HCT116 (cell line): ENCODE measurements at regions not wholly inside any gene's neighbourhood (a gene's known extent, or its start where the extent isn't known, plus 50 kb on each side); places are given as distances from the start of the nearest gene placed in this dataset.

Source experiments
- ATAC-seq: fragments of 200-7000 bp; cut with Tn5 transposase; 2 replicates; pipeline ENCODE4 v1.9.1; 2020; ENCODE audit warnings: mild to moderate bottlenecking, moderate library complexity
- BruUV-seq: library from RNA; stranded (reverse); fragments of 400-500 nt; replicated peaks from 2 replicates; lab custom pipeline; 2021; lab: Mats Ljungman, UMichigan
- CTCF ChIA-PET: fragments of 300-600 bp; sonication (Branson Sonifier 250); formaldehyde crosslinking; loops from one replicate; lab custom pipeline; 2021; ENCODE audit warnings: antibody characterized with exemption; lab: Charles Lee
- POLR2A ChIA-PET: fragments of 300-600, 350-600 bp; sonication (Branson Sonifier 250); formaldehyde crosslinking; loops from one replicate; lab custom pipeline; 2021; ENCODE audit warnings: antibody characterized with exemption; lab: Charles Lee
- RAD21 ChIA-PET, 2 experiments: fragments of 300-600 bp; sonication (Branson Sonifier 250); formaldehyde crosslinking; loops; one replicate each; lab custom pipeline; 2023; ENCODE audit warnings: low total read pairs in 2 of 2; ENCODE audit not compliant: uncharacterized antibody in 2 of 2, unreplicated experiment in 2 of 2, low non-redundant PET in 1 of 2; lab: Charles Lee
- DNase-seq: peaks from one replicate; pipeline ENCODE4 v3.0.0-alpha.2; 2010; ENCODE audit warnings: low read depth, low spot score
- H2AFZ ChIP-seq: fragments of 200-600 bp; shearing (Covaris generic), sonication (generic); 2 replicates; pipeline ENCODE4 v1.6.1; 2017; ENCODE audit warnings: low read depth, mixed run types, mixed read lengths, antibody characterized with exemption, low read length; ENCODE audit not compliant: poor library complexity, severe bottlenecking
- H3K27ac ChIP-seq: 2 replicates; pipeline ENCODE4 v1.5.1; 2012; ENCODE audit warnings: low read depth, low read length
- H3K27me3 ChIP-seq: fragments of 200-600 bp; sonication (generic); 2 replicates; pipeline ENCODE4 v1.6.1; 2016; ENCODE audit warnings: mixed run types, low read length, mixed read lengths; ENCODE audit not compliant: insufficient read depth
- H3K36me3 ChIP-seq, 2 experiments: fragments of 200-500 bp in 1 of 2; fragments of 200-600 bp in 1 of 2; sonication (Bioruptor generic) in 1 of 2; sonication (generic) in 1 of 2; 2 replicates each; pipeline versions ENCODE4 v1.5.1 to v1.6.1; 2014 to 2016; ENCODE audit warnings: low read length in 2 of 2, inconsistent platforms in 1 of 2, mixed read lengths in 1 of 2, mixed run types in 1 of 2; ENCODE audit not compliant: insufficient read depth in 2 of 2, control insufficient read depth in 1 of 2
- H3K4me1 ChIP-seq, 2 experiments: fragments of 200-600 bp in 1 of 2; sonication (generic) in 1 of 2; 2 replicates each; pipeline versions ENCODE4 v1.5.1 to v1.6.1; 2012 to 2017; ENCODE audit warnings: low read length in 2 of 2, inconsistent platforms in 1 of 2, mild to moderate bottlenecking in 1 of 2, mixed read lengths in 1 of 2, mixed run types in 1 of 2, moderate library complexity in 1 of 2; ENCODE audit not compliant: insufficient read depth in 2 of 2, control insufficient read depth in 1 of 2
- H3K4me2 ChIP-seq: fragments of 200-600 bp; sonication (generic); 2 replicates; pipeline ENCODE4 v1.6.1; 2017; ENCODE audit warnings: mixed run types, low read length, mixed read lengths
- H3K4me3 ChIP-seq, 2 experiments: fragments of 200-600 bp in 1 of 2; sonication (generic) in 1 of 2; replicated peaks in 1 of 2; 2 replicates each; pipeline ENCODE4 v1.5.1; 2011 to 2016; ENCODE audit warnings: low read length in 2 of 2, control low read depth in 1 of 2, low read depth in 1 of 2, mild to moderate bottlenecking in 1 of 2, mixed read lengths in 1 of 2, mixed run types in 1 of 2
- H3K79me2 ChIP-seq: fragments of 200-600 bp; sonication (generic); 2 replicates; pipeline ENCODE4 v1.6.1; 2017; ENCODE audit warnings: mild to moderate bottlenecking, mixed run types, low read length, moderate library complexity, mixed read lengths; ENCODE audit not compliant: insufficient read depth
- H3K9ac ChIP-seq: fragments of 200-600 bp; sonication (generic); 2 replicates; pipeline ENCODE4 v1.6.1; 2016; ENCODE audit warnings: low read length, mixed read lengths
- H3K9me2 ChIP-seq: fragments of 200-600 bp; sonication (generic), shearing (Covaris generic); 2 replicates; pipeline ENCODE4 v1.6.1; 2017; ENCODE audit warnings: mixed run types, mild to moderate bottlenecking, moderate library complexity; ENCODE audit not compliant: insufficient read depth
- H3K9me3 ChIP-seq, 2 experiments: fragments of 200-500 bp in 1 of 2; fragments of 200-600 bp in 1 of 2; sonication (Bioruptor generic) in 1 of 2; sonication (generic) in 1 of 2; 2 replicates each; pipeline ENCODE4 v1.6.1; 2014 to 2017; ENCODE audit warnings: low read length in 2 of 2, mixed read lengths in 2 of 2, inconsistent platforms in 1 of 2, low read depth in 1 of 2, mild to moderate bottlenecking in 1 of 2, mixed run types in 1 of 2, moderate library complexity in 1 of 2; ENCODE audit not compliant: control insufficient read depth in 1 of 2, insufficient read depth in 1 of 2
- H4K20me1 ChIP-seq: fragments of 200-600 bp; sonication (generic), shearing (Covaris generic); 2 replicates; pipeline ENCODE4 v1.6.1; 2017; ENCODE audit warnings: mixed run types, mild to moderate bottlenecking, moderate library complexity; ENCODE audit not compliant: insufficient read depth
- ATF3 ChIP-seq: IDR thresholded peaks from 2 replicates; pipeline ENCODE4 v1.6.1; 2012
- CEBPB ChIP-seq: IDR thresholded peaks from 2 replicates; pipeline ENCODE4 v1.6.1; 2012; ENCODE audit warnings: low read depth
- EGR1 ChIP-seq: IDR thresholded peaks from 2 replicates; pipeline ENCODE4 v1.6.1; 2012; ENCODE audit warnings: low read depth
- EZH2 ChIP-seq: fragments of 200-600 bp; sonication (generic); IDR thresholded peaks from 2 replicates; pipeline ENCODE4 v1.6.1; 2017; ENCODE audit warnings: antibody characterized with exemption, mixed run types
- JUND ChIP-seq: IDR thresholded peaks from 2 replicates; pipeline ENCODE4 v1.6.1; 2012
- POLR2A ChIP-seq: IDR thresholded peaks from 2 replicates; pipeline ENCODE4 v1.7.0; 2011; ENCODE audit warnings: borderline replicate concordance; ENCODE audit not compliant: insufficient read depth, insufficient read length; ENCODE audit errors: extremely low read depth
- POLR2AphosphoS5 ChIP-seq: IDR thresholded peaks from 2 replicates; pipeline ENCODE4 v1.6.1; 2011; ENCODE audit warnings: mild to moderate bottlenecking, low read depth, low read length, moderate library complexity
- SIN3A ChIP-seq: IDR thresholded peaks from 2 replicates; pipeline ENCODE4 v1.6.1; 2012; ENCODE audit warnings: low read depth
- SP1 ChIP-seq: IDR thresholded peaks from 2 replicates; pipeline ENCODE4 v1.6.1; 2012; ENCODE audit warnings: low read depth
- SRF ChIP-seq: IDR thresholded peaks from 2 replicates; pipeline ENCODE4 v1.6.1; 2012; ENCODE audit warnings: low read depth
- TCF7L2 ChIP-seq: IDR thresholded peaks from 2 replicates; pipeline ENCODE4 v1.7.0; 2011; ENCODE audit warnings: borderline replicate concordance, inconsistent platforms; ENCODE audit not compliant: insufficient read depth, insufficient read length; ENCODE audit errors: extremely low read depth
- YY1 ChIP-seq: IDR thresholded peaks from 2 replicates; pipeline ENCODE4 v1.6.1; 2011; ENCODE audit warnings: low read length, low read depth, moderate library complexity, mild to moderate bottlenecking; ENCODE audit not compliant: insufficient replicate concordance; ENCODE audit errors: extremely low read depth
- ZNF274 ChIP-seq: fragments of 200-500 bp; sonication (Bioruptor generic); IDR thresholded peaks from 2 replicates; pipeline ENCODE4 v1.6.1; 2014; ENCODE audit warnings: mild to moderate bottlenecking, low read depth, low read length, inconsistent platforms
- intact Hi-C: fragments of 100-400 bp; cut with micrococcal nuclease; formaldehyde crosslinking; loops from 2 replicates; pipeline ENCODE4 v1.10.0; 2022
- TF ChIP-seq, protein P1 (sequence below): IDR thresholded peaks from 2 replicates; pipeline ENCODE4 v1.6.1; 2012

GRCh38 chr13:78430166-78430791 is 173.1 kb downstream of the POU4F1 start:
- H3K27ac ChIP-seq: no peak overlapping the region
- H3K36me3 ChIP-seq: no peaks in the 10 kb centered on the region
- TF ChIP-seq CEBPB: no peak
- TF ChIP-seq SRF: no peak
- TF ChIP-seq YY1: no peak
- TF ChIP-seq POLR2A: no peak
- no peak for TF ChIP-seq JUND
- TF ChIP-seq EZH2: no peak
- no peak for TF ChIP-seq EGR1
- TF ChIP-seq ATF3: no peak
- no peak for TF ChIP-seq SIN3A
- TF ChIP-seq, protein P1, sequence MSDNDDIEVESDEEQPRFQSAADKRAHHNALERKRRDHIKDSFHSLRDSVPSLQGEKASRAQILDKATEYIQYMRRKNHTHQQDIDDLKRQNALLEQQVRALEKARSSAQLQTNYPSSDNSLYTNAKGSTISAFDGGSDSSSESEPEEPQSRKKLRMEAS: no peak
- TF ChIP-seq SP1: no peak
- no peak for TF ChIP-seq ZNF274
- no peak for TF ChIP-seq POLR2AphosphoS5
- TF ChIP-seq TCF7L2: no peak
- TF ChIP-seq, all 23 proteins: peak for 0
- ChIA-PET CTCF (no interaction called here), RAD21 (no interaction called here), POLR2A (no interaction called here)
- intact Hi-C loops: no loop called here
- H3K79me2 ChIP-seq: no peaks in the 10 kb centered on the region
- H3K27me3 ChIP-seq: no peaks in the 10 kb centered on the region; the same call in 1 of the 2 replicates
- no peaks in the 10 kb centered on the region for H4K20me1 ChIP-seq
- H3K9me3 ChIP-seq: no peaks in the 10 kb centered on the region
- no peak overlapping the region for H3K4me2 ChIP-seq
- no peak overlapping the region for H3K9ac ChIP-seq
- no peak overlapping the region for H3K4me3 ChIP-seq
- BruUV-seq: no TSS peak
- H3K4me1 ChIP-seq: no peaks in the 10 kb centered on the region
- ATAC-seq (no peak), DNase-seq (no peak)
- H2AFZ ChIP-seq: no peak overlapping the region
- no peaks in the 10 kb centered on the region for H3K9me2 ChIP-seq
